ENCODE measurements at regions not wholly inside any gene's neighbourhood (a gene's known extent, or its start where the extent isn't known, plus 50 kb on each side); places are given as distances from the start of the nearest gene placed in this dataset.

DNA sequence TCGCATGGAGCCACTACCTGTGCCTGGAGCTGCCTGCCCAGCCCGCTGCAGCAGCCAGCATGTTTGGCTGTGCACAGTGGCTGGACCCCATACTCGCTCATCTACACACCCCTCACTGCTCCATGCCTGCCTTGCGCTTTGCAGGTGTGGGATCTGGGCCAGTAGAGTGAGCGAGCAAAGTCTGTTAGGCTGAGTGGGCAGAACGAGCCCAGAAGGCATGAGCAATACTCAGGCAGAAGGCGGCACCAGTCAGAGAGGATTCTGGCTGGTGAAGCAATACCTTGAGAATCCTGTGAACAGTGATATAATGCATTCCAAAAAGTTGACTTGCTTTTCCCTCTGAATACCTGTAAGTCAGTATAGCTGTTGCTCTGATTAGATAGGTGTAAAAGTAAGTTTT lies 816.4 kb downstream of the KCNT2 start:
- no peak overlapping the region for H3K27ac ChIP-seq
- in situ Hi-C loops (cut with MboI; ENCODE audit: low sequenced_read_pairs in 4 of 4) (no loop called here), intact Hi-C loops (cut with DNase I; ENCODE audit: low total_unique reads) (no loop called here)
- no peak for ATAC-seq
- no peaks in the 10 kb centered on the region for H3K36me3 ChIP-seq
- no peaks in the 10 kb centered on the region for H3K4me1 ChIP-seq
- no peaks in the 10 kb centered on the region for H3K9me3 ChIP-seq
- H3K4me3 ChIP-seq, result no peak overlapping the region
- no peak for DNase-seq
- no peak for TF ChIP-seq POLR2A (IDR thresholded peaks at IDR 0.05)
- TF ChIP-seq, protein P1, sequence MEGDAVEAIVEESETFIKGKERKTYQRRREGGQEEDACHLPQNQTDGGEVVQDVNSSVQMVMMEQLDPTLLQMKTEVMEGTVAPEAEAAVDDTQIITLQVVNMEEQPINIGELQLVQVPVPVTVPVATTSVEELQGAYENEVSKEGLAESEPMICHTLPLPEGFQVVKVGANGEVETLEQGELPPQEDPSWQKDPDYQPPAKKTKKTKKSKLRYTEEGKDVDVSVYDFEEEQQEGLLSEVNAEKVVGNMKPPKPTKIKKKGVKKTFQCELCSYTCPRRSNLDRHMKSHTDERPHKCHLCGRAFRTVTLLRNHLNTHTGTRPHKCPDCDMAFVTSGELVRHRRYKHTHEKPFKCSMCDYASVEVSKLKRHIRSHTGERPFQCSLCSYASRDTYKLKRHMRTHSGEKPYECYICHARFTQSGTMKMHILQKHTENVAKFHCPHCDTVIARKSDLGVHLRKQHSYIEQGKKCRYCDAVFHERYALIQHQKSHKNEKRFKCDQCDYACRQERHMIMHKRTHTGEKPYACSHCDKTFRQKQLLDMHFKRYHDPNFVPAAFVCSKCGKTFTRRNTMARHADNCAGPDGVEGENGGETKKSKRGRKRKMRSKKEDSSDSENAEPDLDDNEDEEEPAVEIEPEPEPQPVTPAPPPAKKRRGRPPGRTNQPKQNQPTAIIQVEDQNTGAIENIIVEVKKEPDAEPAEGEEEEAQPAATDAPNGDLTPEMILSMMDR (IDR thresholded peaks at IDR 0.05 in 4 of 5, conservative IDR thresholded peaks at IDR 0.05 in 1 of 5), result no peak
- H3K27me3 ChIP-seq, result no peaks in the 10 kb centered on the region

DNA sequence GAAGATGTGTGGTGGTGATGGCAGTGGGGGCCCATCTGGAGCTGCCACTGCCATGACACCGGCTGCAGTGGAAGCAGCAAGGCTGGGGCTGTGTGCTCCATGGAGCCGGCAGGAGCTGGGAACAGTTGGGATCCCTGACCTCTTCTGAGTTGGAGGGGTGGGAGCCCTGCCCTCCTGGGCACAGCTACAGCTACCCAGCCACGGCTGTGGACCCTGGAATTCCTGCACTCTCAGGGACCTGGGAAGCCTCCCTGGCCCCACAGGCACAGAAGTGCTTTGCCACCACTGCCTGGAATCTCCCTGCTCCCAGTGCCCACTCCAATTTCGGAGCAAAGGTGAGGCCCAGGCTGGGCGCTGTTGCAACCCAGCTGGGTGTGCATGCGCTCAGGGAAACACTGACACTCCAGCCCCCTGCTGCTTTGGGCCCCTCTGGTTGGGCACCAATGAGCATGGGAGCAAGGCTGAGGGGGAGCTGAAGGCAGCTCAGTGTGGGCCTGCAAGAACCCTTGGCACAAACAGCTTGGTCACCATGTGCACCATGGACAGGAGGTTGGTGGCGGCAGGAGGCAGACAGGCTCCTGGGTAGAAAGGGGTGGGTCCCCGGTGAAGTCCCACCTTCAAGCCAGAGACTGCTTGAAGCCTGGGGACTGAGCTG lies 817.6 kb downstream of the KCNT2 start:
- in situ Hi-C loops (cut with MboI; ENCODE audit: low sequenced_read_pairs in 4 of 4), result no loop called here
- H3K9me3 ChIP-seq, result no peaks in the 10 kb centered on the region
- intact Hi-C loops (cut with DNase I; ENCODE audit: low total_unique reads), result no loop called here
- ATAC-seq, result no peak
- H3K4me1 ChIP-seq, result no peaks in the 10 kb centered on the region
- DNase-seq, result no peak
- no peaks in the 10 kb centered on the region for H3K36me3 ChIP-seq
- no peak overlapping the region for H3K27ac ChIP-seq
- H3K4me3 ChIP-seq, result no peak overlapping the region
- TF ChIP-seq, protein P1 (IDR thresholded peaks at IDR 0.05 in 4 of 5, conservative IDR thresholded peaks at IDR 0.05 in 1 of 5), result no peak
- TF ChIP-seq POLR2A (IDR thresholded peaks at IDR 0.05), result no peak
- no peaks in the 10 kb centered on the region for H3K27me3 ChIP-seq

DNA sequence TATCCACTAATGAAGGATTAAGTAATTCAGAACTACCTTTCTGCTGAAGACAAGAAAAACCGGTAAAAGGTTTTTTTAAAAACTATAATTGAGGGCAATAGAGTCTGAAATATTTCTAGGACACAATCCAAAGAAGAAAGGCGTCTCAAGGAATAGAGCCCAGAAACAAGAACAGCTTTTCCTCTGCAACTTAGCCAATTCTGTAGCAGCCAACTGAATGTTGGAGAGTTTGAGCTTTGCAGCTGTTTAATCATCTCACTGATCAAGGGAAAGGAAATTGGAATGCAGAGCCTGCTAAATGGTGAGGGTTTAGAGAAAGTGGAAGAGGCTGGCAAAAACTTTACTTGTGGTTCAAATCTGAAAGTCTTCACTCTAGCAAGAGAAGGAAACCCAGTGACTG lies 818.9 kb downstream of the KCNT2 start:
- intact Hi-C loops (cut with DNase I; ENCODE audit: low total_unique reads), result loop anchor here (2.0 kb wide), 1 partner anchor 39 kb away; no protein-coding TSS in a partner anchor
- no peaks in the 10 kb centered on the region for H3K36me3 ChIP-seq
- no peak overlapping the region for H3K4me3 ChIP-seq
- ATAC-seq, result no peak
- no peak for TF ChIP-seq POLR2A (IDR thresholded peaks at IDR 0.05)
- in situ Hi-C loops (cut with MboI; ENCODE audit: low sequenced_read_pairs in 4 of 4), result no loop called here
- H3K9me3 ChIP-seq, result no peaks in the 10 kb centered on the region
- no peaks in the 10 kb centered on the region for H3K4me1 ChIP-seq
- H3K27me3 ChIP-seq, result no peaks in the 10 kb centered on the region
- no peak overlapping the region for H3K27ac ChIP-seq
- DNase-seq, result no peak

DNA sequence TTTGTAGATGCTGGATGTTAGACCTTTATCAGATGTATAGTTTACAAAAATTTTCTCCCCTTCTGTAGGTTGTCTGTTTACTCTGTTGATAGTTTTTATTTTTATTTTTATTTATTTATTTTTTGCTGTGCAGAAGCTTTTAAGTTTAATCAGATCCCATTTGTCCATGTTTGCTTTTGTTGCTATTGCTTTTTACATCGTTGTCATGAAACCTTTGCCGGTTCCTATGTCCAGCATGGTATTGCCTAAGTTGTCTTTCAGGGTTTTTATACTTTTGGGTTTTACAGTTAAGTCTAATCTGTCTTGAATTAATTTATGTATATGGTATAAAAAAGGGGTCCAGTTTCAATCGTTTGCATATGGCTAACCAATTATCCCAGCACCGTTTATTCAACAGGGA lies 819.5 kb downstream of the KCNT2 start:
- Histone ChIP-seq H3K9me3 (no peaks in the 10 kb centered on the region), H3K4me3 (no peak overlapping the region), H3K4me1 (no peaks in the 10 kb centered on the region), H3K27me3 (no peaks in the 10 kb centered on the region), H3K27ac (no peak overlapping the region), H3K36me3 (no peaks in the 10 kb centered on the region)
- DNase-seq, result no peak
- intact Hi-C loops (cut with DNase I; ENCODE audit: low total_unique reads), result loop anchor here (2.0 kb wide), 1 partner anchor 38 kb away; no protein-coding TSS in a partner anchor
- no peak for TF ChIP-seq POLR2A (IDR thresholded peaks at IDR 0.05)
- TF ChIP-seq, protein P1 (IDR thresholded peaks at IDR 0.05 in 4 of 5, conservative IDR thresholded peaks at IDR 0.05 in 1 of 5), result no peak
- in situ Hi-C loops (cut with MboI; ENCODE audit: low sequenced_read_pairs in 4 of 4), result no loop called here
- ATAC-seq, result no peak

DNA sequence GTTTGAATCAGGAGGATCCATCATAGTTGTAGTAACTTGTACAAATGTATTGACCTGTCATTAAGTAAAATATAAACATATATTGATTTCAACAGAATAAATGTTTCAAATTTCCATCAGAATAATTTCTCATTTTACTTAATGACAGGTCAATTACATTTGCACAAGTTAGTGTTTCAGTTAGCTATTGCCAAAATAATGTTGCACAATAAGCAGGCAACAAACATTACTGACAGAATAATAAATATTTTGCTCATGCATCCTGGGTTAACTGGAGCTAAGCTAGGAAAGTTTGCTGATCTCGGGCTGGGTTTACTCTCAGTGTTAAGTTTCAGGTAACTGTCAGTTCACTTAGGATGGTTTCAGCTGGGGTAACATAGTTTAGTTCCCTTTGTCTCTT lies 822.4 kb downstream of the KCNT2 start:
- ATAC-seq, result no peak
- intact Hi-C loops (cut with DNase I; ENCODE audit: low total_unique reads) (no loop called here), in situ Hi-C loops (cut with MboI; ENCODE audit: low sequenced_read_pairs in 4 of 4) (no loop called here)
- Histone ChIP-seq H3K4me3 (no peak overlapping the region), H3K36me3 (no peaks in the 10 kb centered on the region), H3K27me3 (no peaks in the 10 kb centered on the region), H3K9me3 (no peaks in the 10 kb centered on the region), H3K4me1 (no peaks in the 10 kb centered on the region), H3K27ac (no peak overlapping the region)
- TF ChIP-seq, protein P1 (IDR thresholded peaks at IDR 0.05 in 4 of 5, conservative IDR thresholded peaks at IDR 0.05 in 1 of 5), result no peak
- no peak for TF ChIP-seq POLR2A (IDR thresholded peaks at IDR 0.05)
- DNase-seq, result no peak
